HG03139 (cell line): ENCODE measurements at regions not wholly inside any gene's neighbourhood (a gene's known extent, or its start where the extent isn't known, plus 50 kb on each side); places are given as distances from the start of the nearest gene placed in this dataset.
"Not testable (repeated sequence)": the region's sequence is repeated elsewhere in the genome, so short reads cannot be mapped to it uniquely, and the experiment has no call there.

Experiments
- ATAC-seq: cut with Tn5 transposase; IDR thresholded peaks from one replicate; pipeline ENCODE4 v1.9.1; 2021; ENCODE audit not compliant: unreplicated experiment

DNA sequence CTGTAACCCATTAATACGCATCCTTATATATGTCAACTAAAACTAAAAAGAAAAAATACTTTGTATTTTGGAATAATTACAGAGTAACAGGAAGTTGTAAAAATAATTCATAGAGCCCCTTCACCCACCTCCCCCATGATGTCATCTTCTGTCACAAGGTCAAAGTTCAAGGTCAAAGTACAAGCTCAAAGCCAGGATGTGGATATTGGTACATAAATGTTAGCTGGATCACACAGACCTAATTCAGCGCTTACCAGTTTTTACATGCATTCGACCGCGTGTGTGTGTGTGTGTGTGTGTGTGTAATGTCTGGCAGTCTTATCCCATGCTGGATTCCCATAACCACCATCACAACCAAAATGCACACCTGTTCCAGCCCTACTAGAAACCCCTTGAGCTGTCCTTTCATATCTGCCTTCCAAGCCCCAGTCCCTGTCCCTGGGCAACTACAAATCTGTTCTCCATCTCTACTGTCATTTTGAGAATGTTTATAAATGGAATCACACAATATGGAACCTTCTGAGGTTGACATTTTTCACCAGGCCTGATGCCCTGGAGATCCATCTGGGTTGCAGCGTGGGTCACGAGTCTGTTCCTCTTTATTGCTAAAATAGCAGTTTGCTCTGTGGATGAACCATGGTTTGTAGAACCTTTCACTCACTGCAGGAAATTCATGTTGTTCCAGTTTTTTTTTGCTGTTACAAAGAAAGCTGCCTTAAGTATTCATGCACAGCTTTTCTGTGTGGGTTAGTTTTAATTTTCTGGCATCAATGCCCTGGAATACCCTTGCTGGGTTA, 153.6 kb upstream of the PITRM1 start:
- ATAC-seq = no peak

DNA sequence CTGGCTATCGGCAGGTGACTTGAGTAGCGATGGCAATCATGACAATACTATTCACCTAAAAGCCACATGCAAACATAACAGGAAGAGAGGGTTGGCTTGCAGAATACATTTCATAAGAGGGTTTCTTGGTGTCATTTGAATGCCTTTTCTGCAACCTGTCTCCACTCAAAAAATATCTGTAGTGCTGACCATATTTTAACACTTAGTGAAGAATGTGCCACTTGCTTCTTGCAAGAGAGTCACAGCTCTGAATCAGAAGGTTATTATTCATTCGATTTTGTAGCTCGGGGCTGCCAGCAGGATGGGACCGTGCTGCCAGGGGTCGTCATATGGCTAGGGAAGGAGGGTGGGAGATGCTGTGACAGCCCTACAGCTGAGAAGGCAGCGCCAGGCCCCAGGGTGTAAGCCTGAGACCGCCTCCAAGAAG, 152.0 kb upstream of the PITRM1 start:
- no peak for ATAC-seq

DNA sequence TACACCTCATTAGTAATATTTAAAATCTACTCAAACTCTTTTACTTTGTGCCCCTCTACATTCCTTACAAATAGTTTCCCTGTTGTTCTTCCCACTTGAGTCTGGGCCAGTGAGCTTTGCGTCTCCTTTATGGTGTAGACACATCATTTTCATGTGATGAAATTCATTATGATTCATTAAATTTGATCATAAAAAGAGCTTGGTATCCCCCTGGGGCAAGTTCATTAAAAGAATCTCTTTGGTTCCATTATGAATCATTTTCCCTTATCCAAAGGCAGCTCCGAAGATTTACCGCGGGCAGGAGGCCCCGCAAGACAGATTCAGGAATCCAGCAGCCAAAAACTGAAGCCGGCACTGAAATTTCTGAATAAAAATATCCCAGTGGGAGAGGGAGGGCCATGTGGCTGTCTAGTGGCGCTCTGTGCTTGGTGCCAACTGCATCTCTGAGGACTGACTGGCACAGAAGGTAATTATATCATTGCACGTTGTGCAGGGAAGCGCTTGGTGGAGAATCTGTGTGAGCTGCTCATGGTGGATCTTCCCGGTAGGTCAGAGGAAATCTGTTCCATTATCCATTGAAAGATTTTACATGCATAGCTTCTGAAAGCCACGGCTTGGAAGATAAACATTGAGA, 151.4 kb upstream of the PITRM1 start:
- ATAC-seq = no peak

DNA sequence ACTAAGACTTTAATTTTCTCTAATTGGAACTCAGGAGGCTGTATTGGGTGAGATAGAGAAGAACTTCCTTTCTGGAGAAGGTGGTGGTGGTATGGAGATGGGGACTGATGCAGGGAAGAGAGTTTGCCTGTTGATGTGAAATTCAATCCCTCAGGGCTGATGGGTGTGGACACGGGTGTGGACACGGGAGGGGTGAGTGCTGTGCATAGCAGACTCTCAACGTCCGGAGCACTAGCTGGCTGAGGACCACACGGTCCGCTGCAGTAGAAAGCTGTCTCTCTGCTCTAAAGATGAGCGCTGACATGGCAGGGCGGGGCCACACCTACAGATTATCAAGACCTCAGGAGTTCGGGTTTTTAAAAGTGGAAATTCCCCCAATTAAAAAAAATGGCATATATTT, 148.5 kb upstream of the PITRM1 start:
- ATAC-seq = no peak

DNA sequence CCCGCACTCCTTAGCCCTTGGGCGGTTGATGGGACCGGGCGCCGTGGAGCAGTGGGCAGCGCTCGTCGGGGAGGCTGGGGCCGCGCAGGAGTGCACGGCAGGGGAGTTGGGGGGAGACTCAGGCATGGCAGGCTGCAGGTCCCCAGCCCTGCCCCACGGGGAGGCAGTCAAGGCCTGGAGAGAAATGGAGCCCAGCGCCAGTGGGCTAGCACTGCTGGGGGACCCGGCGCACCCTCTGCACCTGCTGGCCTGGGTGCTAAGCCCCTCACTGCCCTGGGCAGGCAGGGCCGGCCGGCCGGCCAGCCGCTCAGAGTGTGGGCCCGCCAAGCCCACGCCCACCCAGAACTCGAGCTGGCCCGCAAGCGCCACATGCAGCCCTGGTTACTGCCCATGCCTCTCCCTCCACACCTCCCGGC, 147.2 kb upstream of the PITRM1 start:
- ATAC-seq = no peak

DNA sequence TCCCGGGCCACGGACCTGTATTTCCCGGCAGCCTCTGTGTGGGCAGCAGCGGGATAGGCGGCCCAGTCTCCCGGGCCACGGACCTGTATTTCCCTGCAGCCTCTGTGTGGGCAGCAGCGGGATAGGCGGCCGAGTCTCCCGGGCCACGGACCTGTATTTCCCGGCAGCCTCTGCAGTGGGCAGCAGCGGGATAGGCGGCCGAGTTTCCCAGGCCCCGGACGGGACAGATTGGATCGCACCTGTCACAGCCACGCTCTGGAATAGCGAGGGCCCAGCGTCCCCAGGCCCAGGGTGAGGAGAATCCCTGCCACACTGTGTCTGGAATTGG, 145.9 kb upstream of the PITRM1 start:
- not testable (repeated sequence) for ATAC-seq

DNA sequence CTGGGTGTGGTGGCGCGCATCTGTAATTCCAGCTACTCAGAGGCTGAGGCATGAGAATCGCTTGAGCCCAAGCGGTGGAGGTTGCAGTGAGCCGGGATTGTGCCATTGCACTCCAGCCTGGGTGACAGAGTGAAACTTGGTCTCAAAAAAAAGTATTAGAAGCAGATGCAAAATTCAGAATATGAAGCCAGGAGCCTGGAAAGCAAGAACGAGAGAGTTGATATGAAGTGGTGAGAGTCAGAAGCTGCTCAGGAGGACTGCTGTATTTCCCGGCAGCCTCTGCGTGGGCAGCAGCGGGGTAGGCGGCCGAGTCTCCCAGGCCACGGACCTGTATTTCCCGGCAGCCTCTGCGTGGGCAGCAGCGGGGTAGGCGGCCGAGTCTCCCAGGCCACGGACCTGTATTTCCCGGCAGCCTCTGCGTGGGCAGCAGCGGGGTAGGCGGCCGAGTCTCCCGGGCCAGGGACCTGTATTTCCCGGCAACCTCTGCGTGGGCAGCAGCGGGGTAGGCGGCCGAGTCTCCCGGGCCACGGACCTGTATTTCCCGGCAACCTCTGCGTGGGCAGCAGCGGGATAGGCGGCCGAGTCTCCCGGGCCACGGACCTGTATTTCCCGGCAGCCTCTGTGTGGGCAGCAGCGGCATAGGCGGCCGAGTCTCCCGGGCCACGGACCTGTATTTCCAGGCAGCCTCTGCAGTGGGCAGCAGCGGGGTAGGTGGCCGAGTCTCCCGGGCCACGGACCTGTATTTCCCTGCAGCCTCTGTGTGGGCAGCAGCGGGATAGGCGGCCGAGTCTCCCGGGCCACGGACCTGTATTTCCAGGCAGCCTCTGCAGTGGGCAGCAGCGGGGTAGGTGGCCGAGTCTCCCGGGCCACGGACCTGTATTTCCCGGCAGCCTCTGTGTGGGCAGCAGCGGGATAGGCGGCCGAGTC, 145.2 kb upstream of the PITRM1 start:
- ATAC-seq = not testable (repeated sequence)

DNA sequence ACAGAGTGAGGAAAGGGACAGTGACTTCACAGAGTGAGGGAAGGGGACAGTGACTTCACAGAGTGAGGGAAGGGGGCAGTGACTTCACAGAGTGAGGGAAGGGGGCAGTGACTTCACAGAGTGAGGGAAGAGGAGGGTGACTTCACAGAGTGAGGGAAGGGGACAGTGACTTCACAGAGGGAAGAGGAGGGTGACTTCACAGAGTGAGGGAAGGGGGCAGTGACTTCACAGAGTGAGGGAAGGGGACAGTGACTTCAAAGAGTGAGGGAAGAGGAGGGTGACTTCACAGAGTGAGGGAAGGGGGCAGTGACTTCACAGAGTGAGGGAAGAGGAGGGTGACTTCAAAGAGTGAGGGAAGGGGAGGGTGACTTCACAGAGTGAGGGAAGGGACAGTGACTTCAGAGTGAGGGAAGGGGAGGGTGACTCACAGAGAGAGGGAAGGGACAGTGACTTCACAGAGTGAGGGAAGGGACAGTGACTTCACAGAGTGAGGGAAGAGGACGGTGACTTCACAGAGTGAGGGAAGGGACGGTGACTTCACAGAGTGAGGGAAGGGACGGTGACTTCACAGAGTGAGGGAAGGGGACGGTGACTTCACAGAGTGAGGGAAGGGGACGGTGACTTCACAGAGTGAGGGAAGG, 142.0 kb upstream of the PITRM1 start:
- not testable (repeated sequence) for ATAC-seq

DNA sequence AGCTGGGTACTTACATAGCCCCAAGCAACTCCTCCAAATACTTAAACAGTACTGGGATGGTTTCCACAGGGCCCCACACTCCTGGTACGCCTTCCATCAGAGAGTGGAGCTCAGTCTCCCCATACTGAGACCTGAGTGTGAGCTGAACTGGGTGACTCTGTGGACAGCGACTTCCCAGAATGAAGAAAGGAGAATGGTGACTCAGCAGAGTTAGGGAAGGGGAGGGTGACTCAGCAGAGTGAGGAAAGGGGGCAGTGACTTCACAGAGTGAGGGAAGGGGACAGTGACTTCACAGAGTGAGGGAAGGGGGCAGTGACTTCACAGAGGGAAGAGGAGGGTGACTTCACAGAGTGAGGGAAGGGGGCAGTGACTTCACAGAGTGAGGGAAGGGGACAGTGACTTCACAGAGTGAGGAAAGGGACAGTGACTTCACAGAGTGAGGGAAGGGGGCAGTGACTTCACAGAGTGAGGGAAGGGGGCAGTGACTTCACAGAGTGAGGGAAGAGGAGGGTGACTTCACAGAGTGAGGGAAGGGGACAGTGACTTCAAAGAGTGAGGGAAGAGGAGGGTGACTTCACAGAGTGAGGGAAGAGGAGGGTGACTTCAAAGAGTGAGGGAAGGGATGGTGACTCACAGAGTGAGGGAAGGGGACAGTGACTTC, 141.3 kb upstream of the PITRM1 start:
- ATAC-seq = not testable (repeated sequence)

DNA sequence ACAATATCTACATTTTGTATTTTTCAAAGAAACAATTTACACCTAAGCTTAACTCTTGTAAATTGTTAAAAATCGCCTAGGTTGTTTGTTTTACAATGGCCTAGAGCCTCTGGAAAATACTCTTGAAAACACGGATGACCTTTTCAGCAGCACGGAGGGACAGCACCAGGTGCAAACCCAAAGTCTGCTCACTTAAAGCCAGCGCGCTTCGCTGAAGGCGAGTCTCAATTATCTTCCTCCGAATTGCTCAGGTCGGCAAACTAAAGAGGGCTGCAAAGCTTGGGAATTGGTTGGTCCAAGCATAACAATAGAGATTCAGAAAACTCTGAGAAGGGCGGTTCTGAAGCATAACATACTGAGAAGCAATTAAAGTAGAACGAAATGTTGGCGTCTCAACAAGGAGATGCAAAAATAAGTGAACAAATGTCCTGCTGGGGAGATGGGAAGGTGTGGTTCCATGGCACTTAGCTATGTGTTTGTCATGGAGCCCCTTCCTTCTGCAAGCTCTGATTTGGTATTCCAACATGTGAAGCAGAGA, 139.9 kb upstream of the PITRM1 start:
- ATAC-seq = no peak

DNA sequence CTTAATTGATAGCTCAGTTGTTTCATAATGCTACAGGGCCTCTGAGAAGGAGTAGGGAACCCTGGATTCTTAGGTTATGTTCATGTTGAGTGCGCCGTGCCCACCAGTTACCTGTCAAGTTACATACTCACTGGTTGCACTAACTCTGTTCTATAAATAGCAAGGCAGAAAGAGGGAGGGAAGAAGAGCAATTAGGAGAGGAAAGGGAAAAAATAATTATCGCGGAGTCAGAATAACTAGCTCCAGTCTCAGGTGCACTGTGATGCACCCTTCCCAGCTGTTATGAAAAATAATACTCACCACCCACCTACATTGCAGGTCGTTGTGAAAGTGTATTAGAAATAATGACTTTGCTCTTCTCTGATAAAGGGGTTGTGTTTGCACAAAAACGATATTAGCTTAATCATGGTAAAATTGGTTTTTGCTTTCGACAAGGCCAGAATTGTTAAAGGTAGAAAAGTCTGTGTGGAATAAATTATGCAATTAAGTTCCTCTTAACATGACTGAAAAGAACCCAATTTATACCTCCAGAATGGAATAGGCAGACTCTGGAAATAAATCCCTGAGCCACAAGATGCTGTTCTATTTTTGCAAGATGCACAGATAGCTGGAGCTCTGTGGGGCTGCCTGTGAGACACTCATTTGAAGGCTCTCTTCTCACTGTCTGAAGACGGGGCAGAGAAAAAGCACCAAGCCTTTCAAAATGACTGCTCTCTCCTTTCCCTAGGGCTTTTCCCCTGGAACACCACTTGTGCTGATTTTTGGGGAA, 137.6 kb upstream of the PITRM1 start:
- no peak for ATAC-seq

DNA sequence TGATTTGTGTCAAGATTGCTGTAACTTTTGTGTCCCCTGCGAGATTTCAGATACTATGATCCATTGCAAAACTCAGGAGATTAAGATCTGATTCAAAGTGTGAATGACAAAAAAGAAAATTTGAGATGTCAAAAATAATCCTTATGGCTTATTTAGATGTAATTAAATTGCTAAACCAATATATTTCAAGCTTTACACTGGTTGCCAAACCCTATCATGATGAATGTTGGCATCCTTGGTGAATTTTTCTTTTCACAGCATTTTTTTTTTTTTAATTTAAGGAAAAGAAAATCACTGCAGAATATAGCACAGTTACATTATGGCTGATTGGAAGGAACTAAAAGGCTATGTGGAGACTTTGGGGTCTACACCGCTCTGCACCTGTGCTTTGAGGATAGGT, 133.5 kb upstream of the PITRM1 start:
- ATAC-seq = no peak

DNA sequence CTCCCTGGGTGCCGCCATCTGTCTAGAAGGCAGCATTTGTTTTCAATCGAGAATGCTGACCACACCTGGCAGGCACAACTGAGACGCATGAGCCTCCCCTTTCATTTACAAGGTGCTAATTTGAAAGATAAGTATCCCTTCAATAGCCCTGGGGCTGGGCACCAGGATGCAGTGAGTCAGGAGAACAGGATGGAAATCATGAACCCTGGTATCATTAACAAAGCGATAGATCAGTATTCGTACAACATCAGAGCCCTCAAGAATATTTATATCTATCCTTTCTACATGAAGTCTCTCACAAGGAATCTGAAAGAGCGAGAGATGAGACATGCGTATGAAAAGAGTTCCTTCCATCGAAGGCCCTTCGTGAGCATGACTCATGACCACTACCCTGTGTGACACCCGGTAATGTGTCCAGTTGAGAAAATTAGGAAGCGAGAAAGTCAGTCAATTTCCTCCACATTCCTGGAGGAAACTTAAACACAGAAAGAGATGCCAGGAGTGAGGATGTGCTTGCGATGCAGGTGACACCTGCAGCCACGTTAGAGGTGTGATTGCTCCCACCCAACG, 123.1 kb upstream of the PITRM1 start:
- no peak for ATAC-seq

DNA sequence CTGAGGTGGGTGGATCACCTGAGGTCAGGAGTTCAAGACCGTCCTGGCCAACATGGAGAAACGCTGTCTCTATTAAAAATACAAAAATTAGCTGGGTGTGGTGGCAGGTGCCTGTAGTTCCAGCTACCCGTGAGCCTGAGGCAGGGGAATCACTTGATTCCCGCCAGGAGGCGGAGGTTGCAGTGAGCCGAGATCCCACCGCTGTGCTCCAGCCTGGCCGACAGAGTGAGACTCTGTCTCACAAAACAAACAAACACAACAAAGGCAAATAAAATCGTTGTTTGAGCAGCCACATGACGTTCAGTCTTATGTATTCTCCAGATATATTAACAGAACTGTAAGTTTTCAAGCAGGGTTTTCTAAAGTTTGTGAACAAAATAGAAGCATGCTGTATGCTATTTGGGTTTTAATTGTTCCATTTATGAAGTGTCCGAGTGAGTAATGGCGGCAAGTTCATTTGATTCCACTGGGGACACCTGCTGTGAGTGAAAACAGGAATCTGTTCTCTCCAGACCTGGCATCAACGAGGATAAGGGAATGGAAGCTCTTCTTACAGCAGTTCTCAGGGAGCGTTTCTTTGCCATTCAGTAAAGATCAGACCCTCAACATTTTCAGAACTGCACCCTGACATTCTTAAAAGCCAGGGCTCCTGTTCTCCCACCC, 122.5 kb upstream of the PITRM1 start:
- no peak for ATAC-seq

DNA sequence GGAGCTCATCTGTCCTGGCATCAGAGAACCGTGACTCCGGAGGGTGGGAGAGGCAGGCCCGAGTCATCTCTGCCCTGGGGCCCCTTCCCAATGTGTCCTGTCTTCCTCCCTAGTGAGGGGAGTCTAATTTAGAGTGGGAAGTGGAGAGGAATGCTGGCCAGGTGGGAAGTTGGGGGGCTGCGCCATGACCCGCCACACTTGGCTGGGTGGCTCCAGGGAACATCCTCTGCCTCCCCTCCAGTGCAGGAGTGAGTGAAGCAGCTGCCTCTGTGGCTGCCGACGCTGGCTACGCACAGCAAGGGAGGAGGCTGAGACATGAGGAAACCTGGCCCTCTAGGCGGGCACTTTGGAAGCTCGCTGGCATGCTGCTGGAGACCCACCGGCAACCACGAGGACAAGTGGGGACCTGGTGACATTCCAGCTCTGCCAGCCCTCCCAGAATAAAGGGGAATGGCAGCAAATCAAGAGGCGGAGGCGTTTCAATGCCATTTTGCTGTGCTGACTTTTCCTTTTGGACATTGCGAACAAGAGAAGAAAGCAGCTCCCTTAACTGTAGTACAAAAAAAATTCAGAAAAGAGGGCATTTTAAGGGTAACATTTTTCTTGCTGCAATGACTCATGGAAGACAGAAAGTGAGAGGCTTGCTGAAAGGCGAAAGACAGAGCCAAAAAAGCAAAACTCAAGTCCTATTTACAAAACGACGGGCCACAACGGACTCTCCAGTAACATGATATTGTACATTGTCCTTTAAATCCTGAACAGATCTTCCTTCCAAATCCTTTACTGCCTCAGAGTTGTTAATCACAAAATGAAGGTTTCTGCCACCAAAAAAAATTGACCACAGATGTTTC, 121.2 kb upstream of the PITRM1 start:
- ATAC-seq = no peak

DNA sequence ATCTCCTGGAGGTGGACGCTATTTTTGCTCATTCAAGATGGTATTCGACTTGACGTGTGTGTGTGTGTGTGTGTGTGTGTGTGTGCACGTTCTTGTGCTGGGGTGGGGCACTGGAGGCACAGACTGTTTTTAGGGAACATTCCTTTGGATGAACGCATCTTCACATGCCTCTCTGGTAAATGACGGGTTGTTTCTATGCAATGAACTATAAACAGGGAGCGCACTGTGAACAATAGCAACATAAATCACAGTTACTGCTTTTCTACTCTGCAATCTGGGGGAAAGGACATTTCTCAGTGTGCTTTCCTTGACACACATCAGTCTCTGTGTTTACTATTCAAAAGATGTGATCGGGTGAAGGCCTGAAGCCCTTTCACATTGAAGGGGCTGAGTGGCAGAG, 120.1 kb upstream of the PITRM1 start:
- ATAC-seq = no peak

DNA sequence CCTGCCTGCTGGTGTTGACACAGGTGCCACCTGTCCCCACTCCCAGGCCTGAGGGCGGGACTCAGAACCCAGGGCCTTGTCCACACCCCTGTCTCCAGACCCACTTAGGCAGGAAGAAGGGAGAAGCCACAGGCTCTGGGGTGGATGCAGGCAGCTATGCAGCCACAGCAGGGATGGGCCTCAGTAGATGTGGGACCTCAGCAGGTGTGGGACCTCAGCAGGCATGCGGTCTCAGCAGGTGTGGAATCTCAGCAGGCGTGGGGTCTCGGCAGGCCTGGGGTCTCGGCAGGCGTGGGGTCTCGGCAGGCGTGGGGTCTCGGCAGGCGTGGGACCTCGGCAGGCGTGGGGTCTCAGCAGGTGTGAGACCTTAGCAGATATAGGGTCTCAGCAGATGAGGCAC, 118.0 kb upstream of the PITRM1 start:
- ATAC-seq = no peak
